Left renal pelvis (tissue), 4 donors: ENCODE measurements at regions not wholly inside any gene's neighbourhood (a gene's known extent, or its start where the extent isn't known, plus 50 kb on each side); places are given as distances from the start of the nearest gene placed in this dataset.

Experiments used
- DNase-seq, 4 donors: peaks; one replicate each; pipeline ENCODE4 v3.0.0-alpha.2; 2013; ENCODE audit warnings: low read depth in 4 of 4, low spot score in 3 of 4

- no peak for DNase-seq
Measured at GRCh38 chr3:99543796-99544195, 94.6 kb upstream of the COL8A1 start.

- no peak for DNase-seq
Measured at GRCh38 chr3:99542767-99543518, 95.5 kb upstream of the COL8A1 start.

- DNase-seq: no peak
Measured at GRCh38 chr3:99541181-99541580, 97.2 kb upstream of the COL8A1 start.

GRCh38 chr3:99537416-99537815 lies 101.0 kb upstream of the COL8A1 start:
- DNase-seq: no peak

- DNase-seq: no peak
Measured at GRCh38 chr3:99536555-99537314, 101.7 kb upstream of the COL8A1 start.

- DNase-seq: no peak
Measured at GRCh38 chr3:99534951-99535704, 103.3 kb upstream of the COL8A1 start.

GRCh38 chr3:99532246-99532645 lies 106.1 kb upstream of the COL8A1 start:
- DNase-seq: no peak

- DNase-seq: no peak
Measured at GRCh38 chr3:99529265-99529664, 109.1 kb upstream of the COL8A1 start.

- no peak for DNase-seq
Measured at GRCh38 chr3:99526921-99527320, 111.5 kb upstream of the COL8A1 start.

- DNase-seq: no peak
Measured at GRCh38 chr3:99524559-99524958, 113.8 kb upstream of the COL8A1 start.

GRCh38 chr3:99523431-99524127 lies 114.8 kb upstream of the COL8A1 start:
- no peak for DNase-seq

GRCh38 chr3:99522147-99522546 lies 116.2 kb upstream of the COL8A1 start:
- DNase-seq: no peak

GRCh38 chr3:99521551-99521950 lies 116.8 kb upstream of the COL8A1 start:
- no peak for DNase-seq

- DNase-seq: no peak
Measured at GRCh38 chr3:99520513-99520912, 117.9 kb upstream of the COL8A1 start.

- DNase-seq: no peak
Measured at GRCh38 chr3:99516936-99517335, 121.5 kb upstream of the COL8A1 start.

GRCh38 chr3:99515891-99516290 lies 122.5 kb upstream of the COL8A1 start:
- no peak for DNase-seq

GRCh38 chr3:99509224-99509623 lies 129.2 kb upstream of the COL8A1 start:
- DNase-seq: no peak

GRCh38 chr3:99508191-99508590 lies 130.2 kb upstream of the COL8A1 start:
- DNase-seq: no peak

GRCh38 chr3:99505646-99506269 lies 132.6 kb upstream of the COL8A1 start:
- DNase-seq: no peak

- no peak for DNase-seq
Measured at GRCh38 chr3:99505200-99505599, 133.2 kb upstream of the COL8A1 start.
